ENCODE measurements at regions not wholly inside any gene's neighbourhood (a gene's known extent, or its start where the extent isn't known, plus 50 kb on each side); places are given as distances from the start of the nearest gene placed in this dataset.
A peak's percentile ranks its signal among the peaks of the same experiment; 100 is the strongest.

DNA sequence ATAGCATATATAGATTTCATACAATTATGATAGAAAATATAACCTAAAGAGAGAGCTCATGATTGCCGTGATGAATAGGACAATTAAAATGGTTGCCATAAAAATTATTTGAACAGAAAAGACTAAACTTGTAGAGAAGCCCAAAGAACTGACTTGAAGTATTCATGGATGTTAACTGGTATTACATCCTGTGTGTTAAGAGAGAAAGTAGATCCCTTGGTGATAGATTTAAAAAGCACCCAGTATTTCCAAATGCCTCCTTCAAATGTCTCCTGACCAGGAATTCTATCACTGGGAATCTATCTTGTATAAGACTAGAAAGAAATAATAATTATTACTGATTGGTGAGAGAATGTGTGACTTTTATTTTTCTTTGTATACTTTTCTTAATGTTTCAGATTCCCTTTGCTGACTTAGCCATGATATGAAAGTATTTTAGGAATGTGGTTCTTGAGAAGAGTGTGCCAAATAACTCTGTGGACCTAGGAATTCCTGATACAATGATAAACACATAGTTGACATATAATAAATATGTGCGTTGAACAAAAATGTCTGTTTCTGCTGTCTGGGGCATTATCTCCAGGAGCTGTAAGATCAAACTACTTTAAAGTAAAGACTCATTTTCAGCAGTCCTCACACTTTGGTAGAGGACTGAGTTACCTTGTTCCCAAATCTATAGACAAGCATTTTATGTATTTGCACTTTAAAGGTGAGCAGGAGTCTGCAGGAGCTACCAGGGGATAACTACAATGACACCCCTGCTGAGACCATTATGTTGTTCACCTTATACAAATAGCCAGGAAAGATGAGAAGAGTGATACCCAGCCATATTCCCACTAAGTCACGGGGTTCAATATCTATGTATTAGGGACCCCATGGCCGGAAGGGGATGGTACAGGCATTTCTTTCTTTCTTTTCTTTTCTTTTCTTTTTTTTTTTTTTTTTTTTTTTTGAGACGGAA is 211.1 kb upstream of the TLE4 start:
- Histone ChIP-seq H3K9me3 (replicated peaks; ENCODE audit: control insufficient read depth, insufficient read depth, low read length) (no peaks in the 10 kb centered on the region), H3K9ac (replicated peaks; ENCODE audit: extremely low read depth, insufficient read depth, low read length) (no peak overlapping the region), H4K20me1 (replicated peaks; ENCODE audit: control insufficient read depth, extremely low read depth, insufficient read depth, low read length) (no peaks in the 10 kb centered on the region), H3K79me2 (ENCODE audit: control insufficient read depth, insufficient read depth, low read length) (no peaks in the 10 kb centered on the region), H3K4me2 (ENCODE audit: insufficient read depth, low read length) (no peak overlapping the region), H3K4me1 (ENCODE audit: control insufficient read depth, extremely low read depth, insufficient read depth, low read length) (no peaks in the 10 kb centered on the region), H3K27me3 (ENCODE audit: control insufficient read depth in 2 of 2, insufficient read depth in 2 of 2, low read length in 2 of 2) (no peaks in the 10 kb centered on the region), H3K4me3 (replicated peaks in 1 of 3; ENCODE audit: insufficient read depth in 1 of 3, low read depth in 1 of 3, low read length in 3 of 3) (no peak overlapping the region), H3K36me3 (ENCODE audit: control insufficient read depth in 2 of 2, extremely low read depth in 1 of 2, insufficient read depth in 2 of 2, low read length in 2 of 2) (no peaks in the 10 kb centered on the region), H3K27ac (ENCODE audit: insufficient read depth, low read depth, low read length) (no peak overlapping the region), H3K9me1 (replicated peaks; ENCODE audit: control insufficient read depth, extremely low read depth, insufficient read depth, low read length) (no peaks in the 10 kb centered on the region), H2AFZ (ENCODE audit: low read depth, low read length) (no peak overlapping the region)
- dilution Hi-C loops (cut with MboI; ENCODE audit: extremely low pct_ligation_motif_present, low sequenced_read_pairs) (no loop called here), intact Hi-C loops (cut with micrococcal nuclease) (no loop called here)
- FAIRE-seq (no peak), DNase-seq (ENCODE audit: low read depth, low spot score) (peak; percentile 14)
- BruUV-seq (replicated peaks): no TSS peak
- ChIA-PET CTCF (interaction anchor here (0.6 kb wide), 1 partner anchor 40 kb away, joined by 4 read pairs; no protein-coding TSS in a partner anchor), POLR2A (no interaction called here)
- TF ChIP-seq FOS (IDR thresholded peaks at IDR 0.05; ENCODE audit: borderline replicate concordance, insufficient read depth, low read length): no peak
- TF ChIP-seq POLR2A (IDR thresholded peaks at IDR 0.05; ENCODE audit: low read depth, low read length): no peak
- TF ChIP-seq EZH2 (IDR thresholded peaks at IDR 0.05; ENCODE audit: borderline replicate concordance, low read depth, low read length, severe bottlenecking): no peak
- TF ChIP-seq POLR2AphosphoS5 (IDR thresholded peaks at IDR 0.05; ENCODE audit: insufficient read depth, low read depth, low read length): no peak
- TF ChIP-seq, protein P1, sequence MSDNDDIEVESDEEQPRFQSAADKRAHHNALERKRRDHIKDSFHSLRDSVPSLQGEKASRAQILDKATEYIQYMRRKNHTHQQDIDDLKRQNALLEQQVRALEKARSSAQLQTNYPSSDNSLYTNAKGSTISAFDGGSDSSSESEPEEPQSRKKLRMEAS (IDR thresholded peaks at IDR 0.05; ENCODE audit: insufficient read depth, insufficient read length): no peak
- TF ChIP-seq JUN (IDR thresholded peaks at IDR 0.05; ENCODE audit: borderline replicate concordance, insufficient read depth, insufficient read length, low read depth): no peak
